Uterus (tissue), 2 donors: ENCODE measurements at regions not wholly inside any gene's neighbourhood (a gene's known extent, or its start where the extent isn't known, plus 50 kb on each side); places are given as distances from the start of the nearest gene placed in this dataset.

ENCODE experiments used
- POLR2A ChIP-seq, 2 donors: fragments of 450-650 bp; IDR thresholded peaks; one replicate each; pipeline ENCODE4 v1.6.1; 2016; ENCODE audit warnings: antibody characterized with exemption in 2 of 2, mild to moderate bottlenecking in 1 of 2, moderate library complexity in 1 of 2
- TF ChIP-seq, protein P1 (sequence below), 4 experiments: fragments of 200-600 bp in 2 of 4; fragments of 450-650 bp in 2 of 4; sonication (generic) in 2 of 4; IDR thresholded peaks; one replicate each; pipeline ENCODE4 v1.5.1; 2016 to 2019; ENCODE audit warnings: antibody characterized with exemption in 4 of 4, mild to moderate bottlenecking in 2 of 4, moderate library complexity in 1 of 4

DNA sequence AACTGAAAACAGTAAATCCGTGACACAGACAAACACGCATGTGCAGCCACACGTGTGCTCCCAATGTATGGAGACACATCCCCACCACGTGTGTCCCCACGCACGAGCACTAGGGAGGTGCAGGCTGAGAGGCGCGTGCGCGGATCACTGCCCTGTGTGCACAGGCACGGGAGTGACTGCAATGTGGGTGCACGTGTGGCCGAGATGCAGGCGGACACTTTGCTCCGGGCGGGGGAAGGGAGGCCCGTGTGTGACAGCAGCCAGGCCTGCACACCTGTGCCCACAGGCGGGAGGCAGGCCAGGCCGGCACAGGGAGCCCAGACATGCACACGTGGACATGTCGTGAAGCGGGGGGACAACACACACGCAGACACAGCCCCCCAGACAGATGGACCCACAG, 77.0 kb downstream of the PTPRS start:
- TF ChIP-seq, protein P1, sequence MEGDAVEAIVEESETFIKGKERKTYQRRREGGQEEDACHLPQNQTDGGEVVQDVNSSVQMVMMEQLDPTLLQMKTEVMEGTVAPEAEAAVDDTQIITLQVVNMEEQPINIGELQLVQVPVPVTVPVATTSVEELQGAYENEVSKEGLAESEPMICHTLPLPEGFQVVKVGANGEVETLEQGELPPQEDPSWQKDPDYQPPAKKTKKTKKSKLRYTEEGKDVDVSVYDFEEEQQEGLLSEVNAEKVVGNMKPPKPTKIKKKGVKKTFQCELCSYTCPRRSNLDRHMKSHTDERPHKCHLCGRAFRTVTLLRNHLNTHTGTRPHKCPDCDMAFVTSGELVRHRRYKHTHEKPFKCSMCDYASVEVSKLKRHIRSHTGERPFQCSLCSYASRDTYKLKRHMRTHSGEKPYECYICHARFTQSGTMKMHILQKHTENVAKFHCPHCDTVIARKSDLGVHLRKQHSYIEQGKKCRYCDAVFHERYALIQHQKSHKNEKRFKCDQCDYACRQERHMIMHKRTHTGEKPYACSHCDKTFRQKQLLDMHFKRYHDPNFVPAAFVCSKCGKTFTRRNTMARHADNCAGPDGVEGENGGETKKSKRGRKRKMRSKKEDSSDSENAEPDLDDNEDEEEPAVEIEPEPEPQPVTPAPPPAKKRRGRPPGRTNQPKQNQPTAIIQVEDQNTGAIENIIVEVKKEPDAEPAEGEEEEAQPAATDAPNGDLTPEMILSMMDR (IDR thresholded peaks at IDR 0.05): no peak
- TF ChIP-seq POLR2A (IDR thresholded peaks at IDR 0.05): no peak
